Urothelium cell line (cell line): ENCODE measurements at regions not wholly inside any gene's neighbourhood (a gene's known extent, or its start where the extent isn't known, plus 50 kb on each side); places are given as distances from the start of the nearest gene placed in this dataset.
"Not testable (repeated sequence)": the region's sequence is repeated elsewhere in the genome, so short reads cannot be mapped to it uniquely, and the experiment has no call there.

Experiments
- DNase-seq: peaks from one replicate; pipeline ENCODE4 v3.0.0; 2011; ENCODE audit warnings: low spot score, mixed read lengths
- FAIRE-seq: peaks from 2 replicates; lab custom pipeline; 2011; peaks lifted over from hg19 to GRCh38; lab: Jason Lieb, UNC

GRCh38 chr5:105907016-105907415 lies 1763.7 kb downstream of the EFNA5 start:
- DNase-seq (no peak), FAIRE-seq (no peak)

- FAIRE-seq (no peak), DNase-seq (no peak)
Observed at GRCh38 chr5:105905392-105905791, 1765.3 kb downstream of the EFNA5 start.

GRCh38 chr5:105903069-105903468 lies 1767.7 kb downstream of the EFNA5 start:
- DNase-seq (no peak), FAIRE-seq (no peak)

GRCh38 chr5:105899726-105900125 lies 1771.0 kb downstream of the EFNA5 start:
- no peak for DNase-seq
- no peak for FAIRE-seq

GRCh38 chr5:105898183-105898582 lies 1772.6 kb downstream of the EFNA5 start:
- FAIRE-seq: no peak
- DNase-seq: no peak

GRCh38 chr5:105885266-105885665 lies 1785.5 kb downstream of the EFNA5 start:
- DNase-seq: no peak
- no peak for FAIRE-seq

- DNase-seq (no peak), FAIRE-seq (no peak)
Observed at GRCh38 chr5:105882956-105883481, 1787.7 kb downstream of the EFNA5 start.

GRCh38 chr5:105878402-105878801 lies 1792.3 kb downstream of the EFNA5 start:
- no peak for DNase-seq

GRCh38 chr5:105877592-105877991 lies 1793.1 kb downstream of the EFNA5 start:
- no peak for DNase-seq
- no peak for FAIRE-seq

More at GRCh38 chr5:105878402-105878801, 1792.3 kb downstream of the EFNA5 start:
- no peak for FAIRE-seq

GRCh38 chr5:105874316-105874715 lies 1796.4 kb downstream of the EFNA5 start:
- DNase-seq (no peak), FAIRE-seq (no peak)

GRCh38 chr5:105872569-105873270 lies 1798.0 kb downstream of the EFNA5 start:
- DNase-seq (no peak), FAIRE-seq (no peak)

GRCh38 chr5:105868038-105868780 lies 1802.5 kb downstream of the EFNA5 start:
- FAIRE-seq (no peak), DNase-seq (no peak)

GRCh38 chr5:105865834-105866233 lies 1804.9 kb downstream of the EFNA5 start:
- DNase-seq: no peak
- no peak for FAIRE-seq

- DNase-seq, FAIRE-seq: not testable (repeated sequence)
Observed at GRCh38 chr5:105859350-105859749, 1811.4 kb downstream of the EFNA5 start.

GRCh38 chr5:105849701-105850100 lies 1821.0 kb downstream of the EFNA5 start:
- DNase-seq (no peak), FAIRE-seq (no peak)

GRCh38 chr5:105840800-105841199 lies 1829.9 kb downstream of the EFNA5 start:
- DNase-seq (no peak), FAIRE-seq (no peak)

- FAIRE-seq (no peak), DNase-seq (no peak)
Observed at GRCh38 chr5:105836887-105837286, 1833.8 kb downstream of the EFNA5 start.

GRCh38 chr5:105836268-105836667 lies 1834.5 kb downstream of the EFNA5 start:
- no peak for FAIRE-seq
- DNase-seq: no peak

GRCh38 chr5:105828821-105829220 lies 1841.9 kb downstream of the EFNA5 start:
- no peak for FAIRE-seq

GRCh38 chr5:105821800-105822199 lies 1848.9 kb downstream of the EFNA5 start:
- DNase-seq: no peak

More at GRCh38 chr5:105828821-105829220, 1841.9 kb downstream of the EFNA5 start:
- no peak for DNase-seq

GRCh38 chr5:105817914-105818313 lies 1852.8 kb downstream of the EFNA5 start:
- no peak for FAIRE-seq
- no peak for DNase-seq

More at GRCh38 chr5:105821800-105822199, 1848.9 kb downstream of the EFNA5 start:
- no peak for FAIRE-seq

- DNase-seq (no peak), FAIRE-seq (no peak)
Observed at GRCh38 chr5:105817416-105817815, 1853.3 kb downstream of the EFNA5 start.
